Ishikawa (cell line): ENCODE measurements at regions not wholly inside any gene's neighbourhood (a gene's known extent, or its start where the extent isn't known, plus 50 kb on each side); places are given as distances from the start of the nearest gene placed in this dataset.

ENCODE experiments used
- CEBPB ChIP-seq: IDR thresholded peaks from 2 replicates; pipeline ENCODE4 v1.6.1; 2012
- CREB1 ChIP-seq: IDR thresholded peaks from 2 replicates; pipeline ENCODE4 v1.6.1; 2012; ENCODE audit warnings: low read depth
- EGR1 ChIP-seq: IDR thresholded peaks from 2 replicates; pipeline ENCODE4 v1.6.1; 2012
- EP300 ChIP-seq: IDR thresholded peaks from 2 replicates; pipeline ENCODE4 v1.6.1; 2012; ENCODE audit warnings: borderline replicate concordance
- FOXM1 ChIP-seq: IDR thresholded peaks from 2 replicates; pipeline ENCODE4 v1.6.1; 2012; ENCODE audit warnings: low read depth, borderline replicate concordance
- MAX ChIP-seq: IDR thresholded peaks from 2 replicates; pipeline ENCODE4 v1.6.1; 2012
- NFIC ChIP-seq: IDR thresholded peaks from 2 replicates; pipeline ENCODE4 v1.6.1; 2012
- RAD21 ChIP-seq: IDR thresholded peaks from 2 replicates; pipeline ENCODE4 v1.6.1; 2012; ENCODE audit warnings: low read depth
- REST ChIP-seq: IDR thresholded peaks from 2 replicates; pipeline ENCODE4 v1.6.1; 2012; ENCODE audit warnings: low read depth, mild to moderate bottlenecking
- TAF1 ChIP-seq: IDR thresholded peaks from 2 replicates; pipeline ENCODE4 v1.6.1; 2012; ENCODE audit warnings: low read depth, mild to moderate bottlenecking
- TCF12 ChIP-seq: IDR thresholded peaks from 2 replicates; pipeline ENCODE4 v1.6.1; 2012; ENCODE audit warnings: low read depth
- TEAD4 ChIP-seq: IDR thresholded peaks from 2 replicates; pipeline ENCODE4 v1.6.1; 2012
- USF1 ChIP-seq: IDR thresholded peaks from 2 replicates; pipeline ENCODE4 v1.6.1; 2012
- YY1 ChIP-seq: IDR thresholded peaks from 2 replicates; pipeline ENCODE4 v1.6.1; 2012; ENCODE audit warnings: low read depth
- ZBTB7A ChIP-seq: IDR thresholded peaks from 2 replicates; pipeline ENCODE4 v1.6.1; 2012; ENCODE audit warnings: low read depth

- TF ChIP-seq TCF12 = no peak
- TF ChIP-seq USF1 = no peak
- no peak for TF ChIP-seq ZBTB7A
- no peak for TF ChIP-seq EP300
- no peak for TF ChIP-seq RAD21
- TF ChIP-seq NFIC = no peak
- TF ChIP-seq CEBPB = no peak
- no peak for TF ChIP-seq FOXM1
Observed at GRCh38 chr21:16533692-16534407, 804.1 kb downstream of the USP25 start.

- TF ChIP-seq TEAD4 = peak; percentile 42; the same call in 1 of the 2 replicates
- no peak for TF ChIP-seq TAF1
- TF ChIP-seq NFIC = peak; percentile 83
- TF ChIP-seq YY1 = peak; percentile 45; the same call in 1 of the 2 replicates
- peak; percentile 46 for TF ChIP-seq FOXM1
- TF ChIP-seq ZBTB7A = no peak
- no peak for TF ChIP-seq REST
- TF ChIP-seq MAX = peak; percentile 42
- TF ChIP-seq CEBPB = no peak
- peak; percentile 44; the same call in 1 of the 2 replicates for TF ChIP-seq EP300
- TF ChIP-seq RAD21 = no peak
- TF ChIP-seq USF1 = peak; percentile 86
Observed at GRCh38 chr21:16534408-16535101, 804.8 kb downstream of the USP25 start.

GRCh38 chr21:16535102-16535422 lies 805.3 kb downstream of the USP25 start:
- TF ChIP-seq ZBTB7A (no peak), RAD21 (peak; percentile 4; the same call in 1 of the 2 replicates), TAF1 (0 out of 2 replicates have a peak, but pooled peaks have one; percentile 29), EGR1 (no peak), MAX (no peak), TCF12 (no peak), FOXM1 (0 out of 2 replicates have a peak, but pooled peaks have one; percentile 3), CEBPB (0 out of 2 replicates have a peak, but pooled peaks have one; percentile 12), EP300 (peak; percentile 20; the same call in 1 of the 2 replicates), USF1 (no peak), REST (no peak), NFIC (peak; percentile 51; the same call in 1 of the 2 replicates), YY1 (peak; percentile 39; the same call in 1 of the 2 replicates), CREB1 (no peak), TEAD4 (peak; percentile 43)

GRCh38 chr21:16535626-16536025 lies 805.8 kb downstream of the USP25 start:
- no peak for TF ChIP-seq RAD21
- TF ChIP-seq NFIC = no peak
- TF ChIP-seq TAF1 = no peak
- TF ChIP-seq CEBPB = no peak
- no peak for TF ChIP-seq EGR1
- no peak for TF ChIP-seq TEAD4
- TF ChIP-seq USF1 = no peak
- no peak for TF ChIP-seq CREB1
- no peak for TF ChIP-seq ZBTB7A
